ENCODE measurements at regions not wholly inside any gene's neighbourhood (a gene's known extent, or its start where the extent isn't known, plus 50 kb on each side); places are given as distances from the start of the nearest gene placed in this dataset.

DNA sequence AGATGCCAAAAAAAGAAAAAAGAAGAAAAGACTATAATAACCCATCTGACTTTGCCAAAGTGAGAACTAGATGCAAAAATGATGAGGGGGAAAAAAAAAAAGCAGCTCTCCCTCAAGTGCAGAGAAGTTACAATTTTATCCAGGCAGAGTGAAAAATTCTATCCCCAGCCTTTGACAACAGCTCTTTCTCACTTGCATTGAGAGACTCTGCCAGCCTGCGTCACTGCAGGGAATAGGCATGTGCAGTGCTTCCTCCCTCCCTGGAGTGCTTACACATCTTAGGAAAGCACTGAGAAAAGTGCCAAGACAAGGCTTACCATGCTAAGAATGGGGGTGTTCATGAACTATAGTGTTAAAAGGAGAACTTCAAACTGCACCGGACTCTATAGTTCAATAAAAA, 418.6 kb upstream of the TYRP1 start:
- TF ChIP-seq, protein P1, sequence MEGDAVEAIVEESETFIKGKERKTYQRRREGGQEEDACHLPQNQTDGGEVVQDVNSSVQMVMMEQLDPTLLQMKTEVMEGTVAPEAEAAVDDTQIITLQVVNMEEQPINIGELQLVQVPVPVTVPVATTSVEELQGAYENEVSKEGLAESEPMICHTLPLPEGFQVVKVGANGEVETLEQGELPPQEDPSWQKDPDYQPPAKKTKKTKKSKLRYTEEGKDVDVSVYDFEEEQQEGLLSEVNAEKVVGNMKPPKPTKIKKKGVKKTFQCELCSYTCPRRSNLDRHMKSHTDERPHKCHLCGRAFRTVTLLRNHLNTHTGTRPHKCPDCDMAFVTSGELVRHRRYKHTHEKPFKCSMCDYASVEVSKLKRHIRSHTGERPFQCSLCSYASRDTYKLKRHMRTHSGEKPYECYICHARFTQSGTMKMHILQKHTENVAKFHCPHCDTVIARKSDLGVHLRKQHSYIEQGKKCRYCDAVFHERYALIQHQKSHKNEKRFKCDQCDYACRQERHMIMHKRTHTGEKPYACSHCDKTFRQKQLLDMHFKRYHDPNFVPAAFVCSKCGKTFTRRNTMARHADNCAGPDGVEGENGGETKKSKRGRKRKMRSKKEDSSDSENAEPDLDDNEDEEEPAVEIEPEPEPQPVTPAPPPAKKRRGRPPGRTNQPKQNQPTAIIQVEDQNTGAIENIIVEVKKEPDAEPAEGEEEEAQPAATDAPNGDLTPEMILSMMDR (IDR thresholded peaks at IDR 0.05; ENCODE audit: insufficient read depth, low read length, missing control alignments) = no peak
- no peak for DNase-seq (ENCODE audit: low read depth, low spot score)
- no peak overlapping the region for H3K4me3 ChIP-seq (ENCODE audit: low read depth, low read length)
- CTCF ChIA-PET = no interaction called here
- POLR2A ChIA-PET = no interaction called here

DNA sequence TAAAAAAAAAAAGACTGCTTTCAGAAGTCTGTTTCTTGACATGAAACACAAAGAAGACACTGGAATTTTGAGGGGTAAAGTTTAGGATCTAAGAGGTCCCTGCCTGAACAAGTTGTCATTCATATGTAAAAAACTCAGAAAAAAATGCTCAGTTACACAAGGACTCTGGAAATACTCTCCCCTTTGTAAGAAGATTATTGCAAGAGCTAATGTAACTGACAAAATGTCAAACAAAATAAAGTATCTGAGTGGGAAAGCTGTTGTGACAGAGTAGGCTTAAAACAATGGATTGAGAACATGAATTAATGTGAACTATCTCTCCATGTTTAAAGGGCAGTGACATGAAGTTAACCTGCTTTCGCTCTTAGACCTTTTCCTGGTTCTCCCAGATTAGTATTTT, 416.7 kb upstream of the TYRP1 start:
- CTCF ChIA-PET = no interaction called here
- H3K4me3 ChIP-seq (ENCODE audit: low read depth, low read length) = no peak overlapping the region
- POLR2A ChIA-PET = no interaction called here
- TF ChIP-seq, protein P1 (IDR thresholded peaks at IDR 0.05; ENCODE audit: insufficient read depth, low read length, missing control alignments) = no peak
- DNase-seq (ENCODE audit: low read depth, low spot score) = no peak

DNA sequence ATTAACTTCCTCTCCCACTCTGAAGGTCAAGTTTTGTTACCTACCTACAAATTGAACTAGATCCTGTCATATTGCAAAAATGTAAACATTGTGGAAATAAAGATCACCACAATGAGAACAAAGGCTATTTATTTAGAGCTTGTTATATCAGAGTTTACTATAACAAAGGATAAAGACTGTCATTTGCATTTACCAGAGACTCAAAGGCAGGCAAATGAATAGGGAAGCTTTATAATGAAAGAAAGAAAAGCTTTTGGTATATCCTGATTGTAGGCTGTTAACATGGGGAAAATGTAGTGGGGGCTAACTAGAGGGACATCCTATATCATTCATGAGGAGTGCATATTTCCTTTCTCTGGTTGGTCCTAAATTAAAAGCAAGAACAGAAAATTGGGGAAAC, 403.5 kb upstream of the TYRP1 start:
- POLR2A ChIA-PET = no interaction called here
- no peak for DNase-seq (ENCODE audit: low read depth, low spot score)
- TF ChIP-seq, protein P1 (IDR thresholded peaks at IDR 0.05; ENCODE audit: insufficient read depth, low read length, missing control alignments) = no peak
- H3K4me3 ChIP-seq (ENCODE audit: low read depth, low read length) = no peak overlapping the region
- CTCF ChIA-PET = no interaction called here

DNA sequence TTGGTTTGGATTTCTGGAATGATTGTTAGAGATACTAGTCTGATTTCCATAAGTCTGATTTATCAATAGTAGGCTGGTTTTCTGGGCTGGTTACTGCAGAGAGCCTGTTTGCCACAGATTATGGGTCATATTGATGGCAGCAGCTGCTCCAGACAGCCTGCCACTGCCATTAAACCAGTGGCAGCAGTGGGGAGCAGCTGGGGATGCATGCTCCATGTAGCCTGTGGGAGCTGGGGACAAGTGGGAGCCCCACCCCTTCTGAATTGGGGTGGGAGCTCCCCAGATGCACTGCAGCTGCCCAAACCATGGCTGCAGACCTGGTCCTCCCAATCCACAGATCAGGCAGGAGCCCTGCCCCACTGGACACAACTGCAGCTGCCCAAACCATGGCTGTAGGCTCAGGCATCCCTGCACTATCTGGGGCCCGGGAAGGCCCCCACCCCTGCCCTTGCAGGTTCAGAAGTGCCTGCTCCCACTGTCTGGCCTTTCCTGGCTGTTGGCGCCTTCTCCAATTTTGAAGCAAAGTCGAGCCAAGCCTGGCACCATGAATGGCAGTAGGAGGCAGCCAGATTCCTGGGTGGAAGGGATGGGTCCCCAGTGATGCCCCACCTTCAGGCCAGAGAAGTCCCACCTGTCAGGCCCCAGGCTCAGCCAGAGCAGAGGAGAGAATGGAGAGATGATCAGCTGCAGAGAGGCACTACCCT, 402.9 kb upstream of the TYRP1 start:
- CTCF ChIA-PET = no interaction called here
- TF ChIP-seq, protein P1 (IDR thresholded peaks at IDR 0.05; ENCODE audit: insufficient read depth, low read length, missing control alignments) = no peak
- no peak overlapping the region for H3K4me3 ChIP-seq (ENCODE audit: low read depth, low read length)
- POLR2A ChIA-PET = no interaction called here
- DNase-seq (ENCODE audit: low read depth, low spot score) = no peak

DNA sequence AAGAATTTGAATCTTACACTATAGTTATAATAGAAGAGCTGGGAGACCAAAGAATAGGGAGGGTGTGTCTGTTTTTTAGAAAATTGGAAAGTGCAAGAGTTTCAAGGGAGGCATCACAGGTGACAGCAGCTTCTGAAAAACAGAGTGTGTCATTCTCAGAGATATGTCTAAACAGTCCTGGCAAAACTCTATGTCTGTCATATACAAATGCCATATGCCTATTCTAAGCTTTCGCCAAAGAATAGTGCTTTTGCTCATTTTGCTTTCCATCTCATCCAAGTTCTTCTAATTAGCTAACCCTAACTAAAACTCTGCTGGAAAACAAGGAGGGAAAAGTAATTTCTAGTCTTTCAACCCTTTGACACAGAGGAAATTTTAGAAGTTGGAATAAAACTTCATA, 388.0 kb upstream of the TYRP1 start:
- POLR2A ChIA-PET = no interaction called here
- DNase-seq (ENCODE audit: low read depth, low spot score) = no peak
- CTCF ChIA-PET = no interaction called here
- no peak overlapping the region for H3K4me3 ChIP-seq (ENCODE audit: low read depth, low read length)
- TF ChIP-seq, protein P1 (IDR thresholded peaks at IDR 0.05; ENCODE audit: insufficient read depth, low read length, missing control alignments) = no peak

DNA sequence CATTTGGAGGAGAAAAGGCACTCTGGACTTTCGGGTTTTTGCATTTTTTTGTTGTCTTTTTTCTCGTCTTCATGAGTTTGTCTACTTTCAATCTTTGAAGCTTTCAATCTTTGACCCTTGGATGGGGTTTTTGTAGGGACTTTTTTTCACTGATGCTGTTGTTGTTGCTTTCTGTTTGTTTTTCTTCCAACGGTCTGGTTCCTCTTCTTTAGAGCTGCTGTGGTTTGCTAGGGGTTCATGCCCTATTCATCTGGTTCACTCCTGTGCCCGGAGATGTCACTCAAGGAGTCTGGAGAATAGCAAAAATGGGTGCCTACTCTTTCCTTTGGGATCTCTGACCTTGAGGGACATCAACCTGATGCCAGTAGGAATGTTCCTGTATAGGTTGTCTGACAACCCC, 378.6 kb upstream of the TYRP1 start:
- ChIA-PET CTCF (no interaction called here), POLR2A (no interaction called here)
- no peak for DNase-seq (ENCODE audit: low read depth, low spot score)
- TF ChIP-seq, protein P1 (IDR thresholded peaks at IDR 0.05; ENCODE audit: insufficient read depth, low read length, missing control alignments) = no peak
- H3K4me3 ChIP-seq (ENCODE audit: low read depth, low read length) = no peak overlapping the region

All from AG04449 (cell line).